ENCODE measurements at regions not wholly inside any gene's neighbourhood (a gene's known extent, or its start where the extent isn't known, plus 50 kb on each side); places are given as distances from the start of the nearest gene placed in this dataset.

GRCh38 chr6:108785653-108786052 lies 62.6 kb upstream of the ARMC2 start:
- Histone ChIP-seq H3K27me3 (ENCODE audit: insufficient read depth, low read depth, low read length) (peaks cover 18% of the 10 kb centered on the region), H3K4me3 (ENCODE audit: low read length) (no peak overlapping the region), H3F3A (ENCODE audit: insufficient read depth, low read length, poor library complexity, severe bottlenecking) (no peaks in the 10 kb centered on the region), H3K79me2 (replicated peaks; ENCODE audit: insufficient read depth, low read length) (no peaks in the 10 kb centered on the region), H3K9me3 (ENCODE audit: low read length) (peaks cover 4% of the 10 kb centered on the region), H3K9ac (ENCODE audit: low read length) (no peak overlapping the region), H3K36me3 (ENCODE audit: insufficient read depth, low read length) (no peaks in the 10 kb centered on the region), H3K27ac (ENCODE audit: low read length) (no peak overlapping the region), H3K4me2 (ENCODE audit: low read length) (no peak overlapping the region), H2AFZ (ENCODE audit: low read depth, low read length) (no peak overlapping the region), H4K20me1 (ENCODE audit: insufficient read depth) (no peaks in the 10 kb centered on the region), H3K9me2 (ENCODE audit: insufficient read depth, low read length) (no peaks in the 10 kb centered on the region)
- TF ChIP-seq EP300 (conservative IDR thresholded peaks at IDR 0.05; ENCODE audit: poor library complexity, severe bottlenecking) (no peak), MXI1 (conservative IDR thresholded peaks at IDR 0.05; ENCODE audit: poor library complexity, severe bottlenecking) (no peak), TAF1 (IDR thresholded peaks at IDR 0.05; ENCODE audit: low read depth) (no peak), EZH2 (IDR thresholded peaks at IDR 0.05; ENCODE audit: borderline replicate concordance, insufficient read depth, low read length, poor library complexity, severe bottlenecking) (no peak), REST (IDR thresholded peaks at IDR 0.05; ENCODE audit: borderline replicate concordance) (no peak), POLR2AphosphoS5 (IDR thresholded peaks at IDR 0.05) (no peak), SMC3 (conservative IDR thresholded peaks at IDR 0.05; ENCODE audit: poor library complexity) (no peak), RAD21 (conservative IDR thresholded peaks at IDR 0.05) (no peak)
- TF ChIP-seq, protein P1, sequence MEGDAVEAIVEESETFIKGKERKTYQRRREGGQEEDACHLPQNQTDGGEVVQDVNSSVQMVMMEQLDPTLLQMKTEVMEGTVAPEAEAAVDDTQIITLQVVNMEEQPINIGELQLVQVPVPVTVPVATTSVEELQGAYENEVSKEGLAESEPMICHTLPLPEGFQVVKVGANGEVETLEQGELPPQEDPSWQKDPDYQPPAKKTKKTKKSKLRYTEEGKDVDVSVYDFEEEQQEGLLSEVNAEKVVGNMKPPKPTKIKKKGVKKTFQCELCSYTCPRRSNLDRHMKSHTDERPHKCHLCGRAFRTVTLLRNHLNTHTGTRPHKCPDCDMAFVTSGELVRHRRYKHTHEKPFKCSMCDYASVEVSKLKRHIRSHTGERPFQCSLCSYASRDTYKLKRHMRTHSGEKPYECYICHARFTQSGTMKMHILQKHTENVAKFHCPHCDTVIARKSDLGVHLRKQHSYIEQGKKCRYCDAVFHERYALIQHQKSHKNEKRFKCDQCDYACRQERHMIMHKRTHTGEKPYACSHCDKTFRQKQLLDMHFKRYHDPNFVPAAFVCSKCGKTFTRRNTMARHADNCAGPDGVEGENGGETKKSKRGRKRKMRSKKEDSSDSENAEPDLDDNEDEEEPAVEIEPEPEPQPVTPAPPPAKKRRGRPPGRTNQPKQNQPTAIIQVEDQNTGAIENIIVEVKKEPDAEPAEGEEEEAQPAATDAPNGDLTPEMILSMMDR (IDR thresholded peaks at IDR 0.05; ENCODE audit: poor library complexity, severe bottlenecking) = no peak

DNA sequence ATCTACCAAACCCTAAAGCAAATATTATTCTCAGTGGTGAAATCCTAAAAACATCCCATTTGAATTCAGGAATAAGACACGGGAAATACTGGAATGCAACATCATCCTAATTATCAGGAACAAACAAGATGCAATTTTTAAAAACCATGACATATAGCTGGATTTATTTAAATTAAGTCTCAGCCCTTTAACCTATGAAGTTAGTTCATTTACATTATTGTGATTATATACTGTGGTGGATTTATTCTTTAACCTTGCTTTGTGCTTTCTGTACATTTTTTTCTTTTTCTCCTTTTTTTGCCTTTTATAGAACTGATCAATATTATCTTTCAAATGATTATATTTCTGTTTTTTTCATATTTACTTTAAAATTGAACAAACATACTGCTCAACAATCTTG lies 59.8 kb upstream of the ARMC2 start:
- no peaks in the 10 kb centered on the region for H3K36me3 ChIP-seq (ENCODE audit: insufficient read depth, low read length)
- H3K4me2 ChIP-seq (ENCODE audit: low read length) = no peak overlapping the region
- no peak for TF ChIP-seq MXI1 (conservative IDR thresholded peaks at IDR 0.05; ENCODE audit: poor library complexity, severe bottlenecking)
- TF ChIP-seq POLR2AphosphoS5 (IDR thresholded peaks at IDR 0.05) = no peak
- H3K79me2 ChIP-seq (replicated peaks; ENCODE audit: insufficient read depth, low read length) = no peaks in the 10 kb centered on the region
- no peaks in the 10 kb centered on the region for H4K20me1 ChIP-seq (ENCODE audit: insufficient read depth)
- H3K9me2 ChIP-seq (ENCODE audit: insufficient read depth, low read length) = no peaks in the 10 kb centered on the region
- H3F3A ChIP-seq (ENCODE audit: insufficient read depth, low read length, poor library complexity, severe bottlenecking) = no peaks in the 10 kb centered on the region
- H3K9ac ChIP-seq (ENCODE audit: low read length) = no peak overlapping the region
- H3K4me3 ChIP-seq (ENCODE audit: low read length) = no peak overlapping the region
- H3K27me3 ChIP-seq (ENCODE audit: insufficient read depth, low read depth, low read length) = no peaks in the 10 kb centered on the region
- no peak overlapping the region for H2AFZ ChIP-seq (ENCODE audit: low read depth, low read length)
- no peak overlapping the region for H3K27ac ChIP-seq (ENCODE audit: low read length)
- H3K9me3 ChIP-seq (ENCODE audit: low read length) = peaks cover 4% of the 10 kb centered on the region

DNA sequence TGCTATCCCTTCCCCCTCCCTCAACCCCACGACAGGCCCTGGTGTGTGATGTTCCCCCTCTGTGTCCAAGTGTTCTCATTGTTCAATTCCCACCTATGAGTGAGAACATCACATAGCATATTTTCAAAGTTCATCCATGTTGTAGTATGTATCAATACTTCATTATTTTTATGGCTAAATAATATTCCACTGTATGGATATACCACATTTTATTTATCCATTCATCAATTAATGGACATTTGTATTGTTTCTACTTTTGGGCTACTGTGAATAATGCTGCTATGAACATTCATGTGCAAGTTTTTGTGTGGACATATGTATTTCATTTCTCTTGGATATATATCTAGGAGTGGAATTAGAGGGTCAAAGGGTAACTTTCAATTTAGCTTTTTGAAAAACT lies 58.7 kb upstream of the ARMC2 start:
- H3K4me3 ChIP-seq (ENCODE audit: low read length) = no peak overlapping the region
- no peak overlapping the region for H2AFZ ChIP-seq (ENCODE audit: low read depth, low read length)
- H3K36me3 ChIP-seq (ENCODE audit: insufficient read depth, low read length) = no peaks in the 10 kb centered on the region
- H4K20me1 ChIP-seq (ENCODE audit: insufficient read depth) = no peaks in the 10 kb centered on the region
- no peaks in the 10 kb centered on the region for H3K27me3 ChIP-seq (ENCODE audit: insufficient read depth, low read depth, low read length)
- no peak overlapping the region for H3K4me2 ChIP-seq (ENCODE audit: low read length)
- no peak overlapping the region for H3K9ac ChIP-seq (ENCODE audit: low read length)
- peaks cover 4% of the 10 kb centered on the region for H3K9me3 ChIP-seq (ENCODE audit: low read length)
- H3K27ac ChIP-seq (ENCODE audit: low read length) = no peak overlapping the region
- TF ChIP-seq, protein P1 (IDR thresholded peaks at IDR 0.05; ENCODE audit: poor library complexity, severe bottlenecking) = no peak
- TF ChIP-seq SMC3 (conservative IDR thresholded peaks at IDR 0.05; ENCODE audit: poor library complexity) (no peak), POLR2AphosphoS5 (IDR thresholded peaks at IDR 0.05) (no peak), RAD21 (conservative IDR thresholded peaks at IDR 0.05) (no peak), EP300 (conservative IDR thresholded peaks at IDR 0.05; ENCODE audit: poor library complexity, severe bottlenecking) (no peak), EZH2 (IDR thresholded peaks at IDR 0.05; ENCODE audit: borderline replicate concordance, insufficient read depth, low read length, poor library complexity, severe bottlenecking) (no peak), MXI1 (conservative IDR thresholded peaks at IDR 0.05; ENCODE audit: poor library complexity, severe bottlenecking) (no peak), TAF1 (IDR thresholded peaks at IDR 0.05; ENCODE audit: low read depth) (no peak), REST (IDR thresholded peaks at IDR 0.05; ENCODE audit: borderline replicate concordance) (no peak)
- H3F3A ChIP-seq (ENCODE audit: insufficient read depth, low read length, poor library complexity, severe bottlenecking) = no peaks in the 10 kb centered on the region
- H3K79me2 ChIP-seq (replicated peaks; ENCODE audit: insufficient read depth, low read length) = no peaks in the 10 kb centered on the region
- no peaks in the 10 kb centered on the region for H3K9me2 ChIP-seq (ENCODE audit: insufficient read depth, low read length)

All from neural cell (in vitro differentiated cells).